ENCODE measurements at regions not wholly inside any gene's neighbourhood (a gene's known extent, or its start where the extent isn't known, plus 50 kb on each side); places are given as distances from the start of the nearest gene placed in this dataset.
"Not testable (repeated sequence)": the region's sequence is repeated elsewhere in the genome, so short reads cannot be mapped to it uniquely, and the experiment has no call there.

DNA sequence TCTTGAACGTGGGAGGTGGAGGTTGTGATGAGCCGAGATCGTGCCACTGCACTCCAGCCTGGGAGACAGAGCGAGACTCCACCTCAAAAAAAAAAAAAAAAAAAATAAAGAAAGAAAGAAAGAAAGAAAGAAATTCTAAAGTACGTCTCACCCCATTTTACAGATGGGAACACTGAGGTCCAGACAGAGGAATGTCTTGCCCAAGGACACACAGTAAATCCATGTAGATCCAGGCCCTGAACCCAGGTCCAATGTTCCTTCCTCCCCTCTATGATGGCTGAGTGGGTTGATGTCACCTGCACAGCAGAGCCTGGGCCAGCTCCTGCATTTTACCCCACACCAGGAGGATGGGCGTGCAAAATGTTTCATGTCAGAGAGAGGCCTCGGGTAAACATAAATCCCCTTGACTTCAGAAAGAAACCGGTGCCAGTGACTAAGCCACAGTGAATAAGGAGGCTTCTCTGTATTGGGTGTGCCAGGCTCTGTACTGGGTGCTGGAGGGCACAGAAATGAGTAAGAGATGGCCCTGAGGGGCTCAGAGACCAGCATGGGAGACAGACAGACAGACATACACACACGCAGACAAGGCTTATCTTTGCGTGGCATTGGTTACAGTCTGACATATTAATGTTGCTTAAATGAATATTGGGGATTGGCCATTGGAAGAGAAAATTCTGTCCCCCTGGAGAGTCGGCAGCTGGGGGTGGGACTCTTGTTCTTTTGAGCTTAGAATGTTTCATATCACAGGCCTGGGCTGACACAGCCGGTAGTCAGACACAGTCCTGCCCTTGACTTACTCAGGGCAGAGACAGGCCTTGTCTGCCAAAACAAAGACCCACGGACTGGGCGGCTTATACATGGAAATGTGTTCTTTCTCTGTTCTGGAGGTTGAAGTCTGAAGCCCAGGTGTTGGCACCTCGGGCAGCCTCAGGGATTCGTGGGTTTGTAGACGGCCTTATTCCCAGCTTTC, 105.4 kb downstream of the MIAT start:
- H3K4me1 Mint-ChIP-seq = peaks cover 0 to 6% (median 0%) of the 10 kb centered on the region in 3 donors
- peak overlapping the region in 1 of 6 donors; percentile 57 for H3K27ac Mint-ChIP-seq
- DNase-seq (no peak), ATAC-seq (ENCODE audit: low read depth in 2 of 2) (no peak)
- no peak overlapping the region for H3K4me3 Mint-ChIP-seq
- no peaks in the 10 kb centered on the region for H3K27me3 Mint-ChIP-seq
- peaks cover 0 to 8% (median 2%) of the 10 kb centered on the region in 7 donors for H3K9me3 Mint-ChIP-seq
- H3K36me3 Mint-ChIP-seq = peaks cover 27 to 31% of the 10 kb centered on the region in 2 donors

DNA sequence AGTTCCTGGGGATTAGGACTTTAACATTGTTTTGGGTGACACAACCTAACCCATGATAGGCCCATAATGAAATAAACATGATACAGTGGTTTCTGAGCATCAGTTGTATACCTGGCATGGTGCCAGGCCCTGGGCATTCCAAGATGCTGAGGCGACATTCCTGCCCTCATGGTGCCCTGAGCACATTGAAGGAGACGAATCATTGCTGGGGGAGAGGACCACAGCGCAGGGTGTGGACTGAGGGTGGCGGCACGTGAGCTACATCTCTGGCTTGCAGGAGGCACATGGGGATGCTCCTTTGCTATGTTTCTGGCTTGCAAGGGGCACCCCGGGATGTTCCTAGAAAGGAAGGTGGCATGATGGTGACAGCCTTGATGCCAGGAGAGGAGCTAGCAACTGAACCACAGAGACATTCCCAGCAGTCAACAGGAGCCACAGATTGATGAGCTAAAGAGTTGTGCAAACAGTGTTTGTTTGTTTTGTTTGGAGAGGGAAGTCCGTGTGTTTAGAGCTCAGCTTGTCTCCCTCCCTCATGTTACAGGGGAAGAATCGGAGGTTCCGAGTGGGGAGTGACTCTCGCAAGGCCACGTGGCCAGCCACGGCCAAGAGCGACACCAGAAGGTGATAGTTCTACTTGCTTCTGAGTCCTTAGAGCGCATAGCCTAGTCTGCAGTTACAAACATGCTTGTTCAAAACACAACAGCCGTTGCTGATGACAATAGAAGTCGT, 106.4 kb downstream of the MIAT start:
- Mint-ChIP-seq H3K4me3 (no peak overlapping the region), H3K36me3 (peaks cover 27 to 31% of the 10 kb centered on the region in 2 donors), H3K9me3 (peaks cover 0 to 6% (median 0%) of the 10 kb centered on the region in 7 donors), H3K4me1 (peaks cover 0 to 6% (median 0%) of the 10 kb centered on the region in 3 donors), H3K27me3 (no peaks in the 10 kb centered on the region), H3K27ac (no peak overlapping the region)
- no peak for ATAC-seq (ENCODE audit: low read depth in 2 of 2)
- DNase-seq = no peak

DNA sequence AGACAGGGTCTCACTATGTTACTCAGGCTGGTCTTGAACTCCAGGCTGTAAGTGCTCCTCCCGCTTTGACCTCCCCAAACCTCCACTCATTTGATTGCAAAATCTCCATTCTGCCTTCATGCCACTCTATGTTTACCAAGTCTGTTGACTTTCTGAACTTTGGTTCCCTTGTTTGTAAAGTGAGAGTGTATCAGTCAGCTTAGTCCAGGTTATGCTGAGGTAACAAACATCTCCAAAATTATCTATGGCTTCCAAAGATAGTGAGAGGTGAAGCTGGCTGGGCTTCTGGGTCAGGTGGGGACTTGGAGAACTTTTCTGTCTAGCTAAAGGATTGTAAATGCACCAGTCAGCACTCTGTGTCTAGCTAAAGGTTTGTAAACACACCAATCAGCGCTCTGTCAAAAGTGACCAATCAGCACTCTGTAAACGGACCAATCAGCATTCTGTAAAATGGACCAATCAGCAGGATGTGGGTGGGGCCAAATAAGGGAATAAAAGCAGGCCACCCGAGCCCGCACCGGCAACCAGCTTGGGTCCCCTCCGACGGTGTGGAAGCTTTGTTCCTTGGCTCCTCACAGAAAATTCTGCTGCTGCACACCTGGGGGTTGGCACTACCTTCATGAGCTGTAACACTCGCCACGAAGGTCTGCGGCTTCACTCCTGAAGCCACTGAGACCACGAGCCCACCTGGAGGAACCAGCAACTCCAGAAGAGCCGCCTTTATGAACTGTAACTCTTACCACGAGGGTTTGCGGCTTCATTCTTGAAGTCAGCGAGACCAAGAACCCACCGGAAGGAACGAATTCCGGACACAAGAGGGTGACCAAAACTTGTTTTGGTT, 109.3 kb downstream of the MIAT start:
- Mint-ChIP-seq H3K27ac (no peak overlapping the region), H3K4me3 (no peak overlapping the region)
- no peak for DNase-seq

DNA sequence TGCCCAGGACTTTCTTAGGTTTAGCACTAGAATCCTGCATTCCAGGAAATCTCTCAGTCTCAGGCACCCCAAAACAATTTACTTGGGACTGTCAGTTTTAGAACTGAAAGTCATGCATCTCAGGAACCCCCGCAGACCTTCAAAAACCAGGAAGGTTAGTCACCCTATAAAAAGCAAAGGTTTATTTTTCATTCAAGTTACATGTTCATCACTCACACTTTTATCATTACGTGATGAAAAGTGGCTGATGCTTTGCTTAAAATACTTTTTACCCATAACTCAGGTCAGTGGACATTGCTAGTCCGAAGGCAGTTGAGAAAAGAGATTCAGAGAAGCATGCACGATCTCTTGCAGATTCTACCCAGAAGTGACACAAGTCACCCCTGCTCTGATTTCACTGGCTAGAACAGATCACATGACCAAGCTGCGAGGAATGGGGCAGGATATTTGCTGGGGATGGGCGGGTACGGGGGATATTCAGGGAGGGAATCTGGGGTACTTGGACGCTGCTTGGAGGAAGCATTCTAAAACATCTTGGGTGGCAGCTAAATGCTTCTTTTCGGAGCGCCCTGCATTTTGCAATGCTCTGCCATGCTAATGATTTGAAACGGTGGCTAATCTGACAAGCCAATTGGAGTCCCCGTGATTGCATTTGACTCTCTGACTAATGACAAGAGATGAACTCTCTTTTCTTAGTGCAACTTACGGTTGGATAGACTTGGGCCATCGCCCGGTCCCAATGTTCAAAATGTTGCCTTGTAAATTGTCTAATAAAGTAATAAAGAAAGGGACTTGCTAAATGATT, 110.2 kb downstream of the MIAT start:
- ATAC-seq (ENCODE audit: low read depth in 2 of 2) (no peak), DNase-seq (no peak)
- H3K9me3 Mint-ChIP-seq = peaks cover 0 to 6% (median 0%) of the 10 kb centered on the region in 7 donors
- H3K4me3 Mint-ChIP-seq = no peak overlapping the region
- no peak overlapping the region for H3K27ac Mint-ChIP-seq
- H3K4me1 Mint-ChIP-seq = no peaks in the 10 kb centered on the region
- H3K27me3 Mint-ChIP-seq = no peaks in the 10 kb centered on the region
- H3K36me3 Mint-ChIP-seq = peaks cover 27 to 31% of the 10 kb centered on the region in 2 donors

More for the DNA sequence above, 109.3 kb downstream of the MIAT start:
- Mint-ChIP-seq H3K27me3 (no peaks in the 10 kb centered on the region), H3K36me3 (peaks cover 27 to 31% of the 10 kb centered on the region in 2 donors), H3K4me1 (no peaks in the 10 kb centered on the region), H3K9me3 (peaks cover 0 to 6% (median 0%) of the 10 kb centered on the region in 7 donors)
- ATAC-seq (ENCODE audit: low read depth in 2 of 2) = no peak

DNA sequence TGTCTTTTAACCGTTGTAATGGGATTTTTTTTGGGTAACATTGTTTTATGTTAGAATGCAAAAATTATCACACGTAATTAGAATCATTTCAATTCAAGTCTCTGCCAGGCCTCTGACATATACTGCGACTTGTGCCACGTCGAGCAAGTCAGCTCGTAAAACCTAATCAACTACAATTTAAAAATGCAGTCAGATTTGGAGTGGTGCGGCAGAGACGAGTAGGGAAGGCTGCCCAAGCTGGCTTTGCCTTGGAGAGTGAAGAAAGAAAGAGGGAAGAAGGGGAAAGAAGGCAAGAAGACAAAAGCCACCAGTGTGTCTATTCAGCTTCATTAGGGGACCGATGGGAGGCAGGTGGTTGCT, 110.7 kb downstream of the MIAT start:
- Mint-ChIP-seq H3K27me3 (no peaks in the 10 kb centered on the region), H3K27ac (no peak overlapping the region), H3K4me1 (no peaks in the 10 kb centered on the region), H3K9me3 (peaks cover 0 to 6% (median 0%) of the 10 kb centered on the region in 7 donors), H3K4me3 (no peak overlapping the region), H3K36me3 (peaks cover 27 to 31% of the 10 kb centered on the region in 2 donors)
- no peak for ATAC-seq (ENCODE audit: low read depth in 2 of 2)
- no peak for DNase-seq

DNA sequence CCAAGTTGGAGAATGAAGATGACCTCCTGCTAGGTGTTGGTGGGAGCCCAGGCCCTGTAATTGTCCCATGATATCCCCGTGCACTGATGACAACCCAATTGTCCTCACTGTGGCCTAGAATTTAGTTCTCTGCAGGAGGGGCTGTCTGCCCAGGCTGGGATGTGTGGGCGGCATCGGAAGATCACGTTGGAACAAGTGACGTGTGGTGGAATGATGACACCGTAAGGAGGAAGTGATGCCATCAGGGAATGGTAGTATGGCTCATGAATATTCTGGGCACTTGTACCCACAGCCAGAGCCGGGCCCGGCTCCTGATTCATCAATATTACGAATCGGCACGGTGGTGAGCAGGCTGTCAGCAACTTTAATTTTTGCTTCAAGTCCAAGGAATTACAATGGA, 111.6 kb downstream of the MIAT start:
- DNase-seq (no peak), ATAC-seq (ENCODE audit: low read depth in 2 of 2) (no peak)
- Mint-ChIP-seq H3K4me1 (no peaks in the 10 kb centered on the region), H3K4me3 (no peak overlapping the region), H3K9me3 (peaks cover 0 to 6% (median 0%) of the 10 kb centered on the region in 7 donors), H3K27ac (no peak overlapping the region), H3K36me3 (peaks cover 23 to 25% of the 10 kb centered on the region in 2 donors), H3K27me3 (no peaks in the 10 kb centered on the region)

DNA sequence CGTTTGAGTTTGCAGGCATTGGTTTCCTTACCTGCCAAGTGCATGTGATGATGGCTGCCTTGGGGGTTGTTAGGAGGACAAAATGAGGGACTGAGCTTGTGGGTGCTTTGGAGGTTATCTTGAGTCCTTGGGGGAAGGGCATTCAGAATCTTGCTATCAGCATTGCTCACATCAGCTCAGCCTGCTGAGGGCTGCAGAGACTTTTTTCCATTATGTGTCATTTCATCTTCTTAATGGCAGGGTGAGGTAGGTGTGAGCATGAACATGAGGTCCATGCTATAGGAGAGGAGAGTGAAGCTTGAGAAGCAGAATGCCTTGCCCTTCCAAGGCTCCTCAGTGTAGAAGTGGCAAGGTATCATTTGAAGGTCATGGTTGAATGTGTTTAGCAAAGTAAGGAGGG, 112.3 kb downstream of the MIAT start:
- H3K4me1 Mint-ChIP-seq = no peaks in the 10 kb centered on the region
- H3K36me3 Mint-ChIP-seq = peaks cover 21 to 27% of the 10 kb centered on the region in 2 donors
- DNase-seq = no peak
- H3K4me3 Mint-ChIP-seq = no peak overlapping the region
- H3K9me3 Mint-ChIP-seq = peaks cover 0 to 6% (median 0%) of the 10 kb centered on the region in 7 donors
- ATAC-seq (ENCODE audit: low read depth in 2 of 2) = no peak
- no peaks in the 10 kb centered on the region for H3K27me3 Mint-ChIP-seq
- peak overlapping the region in 2 of 6 donors; percentile 18 to 28 for H3K27ac Mint-ChIP-seq

DNA sequence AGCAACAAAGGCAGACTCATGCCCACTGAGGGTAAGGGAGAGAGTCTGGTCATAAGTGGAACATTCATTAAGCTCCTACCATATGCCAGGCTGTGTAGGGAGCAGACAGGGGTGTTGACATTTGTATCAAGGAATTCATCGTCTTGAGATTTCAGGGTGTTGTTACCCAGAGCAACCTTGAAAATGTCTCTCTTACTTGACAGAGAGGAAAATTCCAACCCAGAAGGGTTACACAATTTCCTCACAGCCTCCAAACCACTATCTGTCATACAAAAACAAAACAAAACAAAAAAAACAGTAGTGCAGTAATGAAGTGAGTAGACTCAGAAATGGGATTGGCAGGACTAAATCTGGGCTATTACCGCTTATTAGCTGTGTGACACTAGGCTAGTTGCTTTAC, 113.2 kb downstream of the MIAT start:
- H3K27me3 Mint-ChIP-seq = no peaks in the 10 kb centered on the region
- no peak overlapping the region for H3K4me3 Mint-ChIP-seq
- DNase-seq (no peak), ATAC-seq (ENCODE audit: low read depth in 2 of 2) (no peak)
- no peaks in the 10 kb centered on the region for H3K4me1 Mint-ChIP-seq
- H3K36me3 Mint-ChIP-seq = peaks cover 23 to 29% of the 10 kb centered on the region in 2 donors
- H3K9me3 Mint-ChIP-seq = peaks cover 0 to 6% (median 3%) of the 10 kb centered on the region in 7 donors
- H3K27ac Mint-ChIP-seq = peak overlapping the region in 2 of 6 donors; percentile 22 to 38

DNA sequence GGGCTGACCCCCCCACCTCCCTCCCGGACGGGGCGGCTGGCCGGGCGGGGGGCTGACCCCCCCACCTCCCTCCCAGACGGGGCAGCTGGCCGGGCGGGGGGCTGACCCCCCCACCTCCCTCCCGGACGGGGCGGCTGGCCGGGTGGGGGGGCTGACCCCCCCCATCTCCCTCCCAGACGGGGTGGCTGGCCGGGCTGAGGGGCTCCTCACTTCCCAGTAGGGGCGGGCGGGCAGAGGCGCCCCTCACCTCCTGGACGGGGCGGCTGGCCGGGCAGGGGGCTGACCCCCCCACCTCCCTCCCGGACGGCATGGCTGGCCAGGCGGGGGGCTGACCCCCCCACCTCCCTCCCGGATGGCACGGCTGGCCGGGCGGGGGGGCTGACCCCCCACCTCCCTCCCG, 115.7 kb downstream of the MIAT start:
- not testable (repeated sequence) for H3K9me3 Mint-ChIP-seq; H3K27me3 Mint-ChIP-seq; H3K27ac Mint-ChIP-seq; H3K4me1 Mint-ChIP-seq; H3K4me3 Mint-ChIP-seq; DNase-seq; ATAC-seq (ENCODE audit: low read depth in 2 of 2)
- H3K36me3 Mint-ChIP-seq = peaks cover 33 to 40% of the 10 kb centered on the region in 2 donors

DNA sequence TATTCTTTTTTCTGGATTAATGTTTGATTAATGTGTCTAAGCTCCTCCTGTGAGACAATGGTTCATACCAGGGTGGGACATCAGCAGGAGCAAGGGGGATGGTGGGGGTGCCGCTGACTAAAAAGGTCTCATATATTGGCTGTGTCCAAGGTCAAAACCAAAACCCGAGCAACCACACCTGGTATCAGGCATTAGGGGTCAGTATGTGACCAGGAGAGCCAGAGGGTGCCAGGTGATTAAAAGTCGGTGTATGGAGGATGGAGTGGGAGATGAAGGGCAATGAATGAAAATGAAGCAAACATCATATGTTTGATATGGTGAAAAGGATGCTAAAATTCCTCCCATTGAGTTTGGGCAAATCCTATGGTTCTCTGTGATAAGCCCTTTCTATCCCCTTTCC, 118.0 kb downstream of the MIAT start:
- peak overlapping the region in 1 of 6 donors; percentile 69 for H3K27ac Mint-ChIP-seq
- H3K9me3 Mint-ChIP-seq = peaks cover 0 to 11% (median 4%) of the 10 kb centered on the region in 7 donors
- no peaks in the 10 kb centered on the region for H3K27me3 Mint-ChIP-seq
- no peak overlapping the region for H3K4me3 Mint-ChIP-seq
- ATAC-seq (ENCODE audit: low read depth in 2 of 2) (no peak), DNase-seq (no peak)
- H3K4me1 Mint-ChIP-seq = no peaks in the 10 kb centered on the region
- H3K36me3 Mint-ChIP-seq = peaks cover 48 to 56% of the 10 kb centered on the region in 2 donors

DNA sequence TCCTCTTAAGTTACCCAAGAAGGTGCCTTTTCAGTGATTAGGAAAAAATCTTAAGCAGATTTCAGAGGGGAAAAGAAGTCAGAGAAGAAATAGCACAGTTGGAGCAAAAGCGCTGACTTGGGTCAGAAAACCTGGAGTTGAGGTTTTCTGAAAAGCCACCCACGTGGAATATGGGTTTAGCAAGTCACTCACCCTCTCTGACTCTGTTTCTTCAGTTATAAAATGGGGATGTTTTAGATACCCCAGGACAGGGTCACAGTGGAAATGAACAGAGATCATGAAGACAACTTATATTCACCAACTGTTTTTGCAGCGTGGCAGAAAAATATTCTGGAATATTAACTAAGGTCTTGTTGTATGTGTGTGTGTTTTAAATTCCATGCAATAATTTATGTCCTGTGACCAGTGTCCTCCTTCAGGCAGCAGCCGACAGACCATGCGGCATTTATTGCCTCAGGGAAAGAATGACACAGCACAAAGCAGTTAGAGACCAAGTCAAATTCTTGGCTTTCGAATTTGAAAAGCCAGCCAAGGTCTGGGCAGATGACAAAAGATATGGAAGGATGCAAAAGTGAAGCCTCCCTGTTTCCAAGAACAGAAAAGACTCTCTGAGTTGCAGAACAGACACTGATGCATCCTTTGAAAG, 119.9 kb downstream of the MIAT start:
- Mint-ChIP-seq H3K36me3 (peaks cover 53 to 62% of the 10 kb centered on the region in 2 donors), H3K27me3 (no peaks in the 10 kb centered on the region), H3K4me3 (no peak overlapping the region), H3K9me3 (peaks cover 0 to 11% (median 4%) of the 10 kb centered on the region in 7 donors), H3K4me1 (no peaks in the 10 kb centered on the region), H3K27ac (no peak overlapping the region)
- ATAC-seq (ENCODE audit: low read depth in 2 of 2) = no peak
- no peak for DNase-seq

DNA sequence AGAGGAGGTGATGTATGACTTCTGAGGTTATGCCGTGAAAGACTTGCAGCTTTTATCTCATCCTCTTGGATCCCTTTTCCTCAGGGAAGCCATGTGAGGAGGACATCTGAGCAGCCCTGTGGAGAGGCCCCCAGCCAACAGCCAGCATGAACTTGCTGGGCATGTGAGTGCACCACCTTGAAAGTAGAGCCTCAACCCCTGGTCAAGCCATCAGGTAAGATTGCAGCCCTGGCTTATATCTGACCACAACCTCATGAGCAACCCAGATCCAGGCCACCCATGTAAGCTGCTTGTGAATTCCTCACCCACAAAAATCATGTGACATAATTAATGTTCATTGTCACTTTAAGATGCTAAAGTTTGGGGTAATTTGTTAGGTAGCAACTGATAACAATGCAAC, 121.0 kb downstream of the MIAT start:
- Mint-ChIP-seq H3K27me3 (no peaks in the 10 kb centered on the region), H3K36me3 (peaks cover 59 to 67% of the 10 kb centered on the region in 2 donors), H3K27ac (no peak overlapping the region), H3K4me3 (no peak overlapping the region), H3K9me3 (peaks cover 0 to 11% (median 4%) of the 10 kb centered on the region in 7 donors), H3K4me1 (no peaks in the 10 kb centered on the region)
- ATAC-seq (ENCODE audit: low read depth in 2 of 2) = no peak
- DNase-seq = no peak
